ENCODE measurements at regions not wholly inside any gene's neighbourhood (a gene's known extent, or its start where the extent isn't known, plus 50 kb on each side); places are given as distances from the start of the nearest gene placed in this dataset.

DNA sequence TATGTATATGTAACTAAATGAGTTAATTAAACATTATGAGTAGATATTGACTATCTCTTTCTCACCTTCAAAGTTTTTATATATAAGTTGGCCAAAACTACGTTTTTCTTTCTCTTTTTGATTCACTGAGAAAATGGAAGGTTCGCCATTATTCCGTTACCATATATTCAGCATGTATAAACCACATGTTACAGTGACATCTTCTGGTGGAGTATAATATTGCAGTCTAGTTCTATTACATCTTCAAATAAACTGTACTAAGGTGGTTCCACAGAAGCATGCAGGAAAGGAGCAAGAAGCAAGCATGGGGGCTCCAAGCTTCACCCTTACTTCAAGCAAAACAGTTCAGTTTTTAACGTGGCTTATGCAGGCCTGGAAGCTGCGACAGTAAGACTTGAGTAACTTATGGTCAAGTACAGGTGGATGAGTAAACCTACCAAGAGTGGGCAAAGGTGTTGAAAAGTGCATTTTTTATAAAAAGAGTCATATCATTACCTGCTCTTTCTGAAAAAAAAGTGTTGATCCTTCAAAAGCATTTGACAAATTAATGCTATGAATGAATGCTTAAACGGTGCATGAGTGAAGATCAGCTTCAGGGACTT is 129.8 kb upstream of the RAB6C start:
- no peak for TF ChIP-seq PAX5 (IDR thresholded peaks at IDR 0.05; ENCODE audit: insufficient read depth, low read length, severe bottlenecking)
- no peak for TF ChIP-seq SPI1 (IDR thresholded peaks at IDR 0.05; ENCODE audit: low read depth, low read length)
- TF ChIP-seq TAF1 (IDR thresholded peaks at IDR 0.05; ENCODE audit: low read depth, low read length): no peak
- TF ChIP-seq POLR2AphosphoS5 (IDR thresholded peaks at IDR 0.05; ENCODE audit: low read depth, low read length): no peak
- no peak for TF ChIP-seq POLR2A (IDR thresholded peaks at IDR 0.05; ENCODE audit: low read depth, low read length)
